NCI-H1417 treated with DMSO at 0.1 percent for 48 hours (cell line): ENCODE measurements at regions not wholly inside any gene's neighbourhood (a gene's known extent, or its start where the extent isn't known, plus 50 kb on each side); places are given as distances from the start of the nearest gene placed in this dataset.
A peak's percentile ranks its signal among the peaks of the same experiment; 100 is the strongest.

Experiments used
- DNase-seq: peaks from one replicate; lab custom pipeline; 2025; lab: John Stamatoyannopoulos, UW

- DNase-seq = no peak
Measured at GRCh38 chr2:153196378-153197058, 282.0 kb downstream of the RPRM start.

GRCh38 chr2:153195342-153195741 lies 283.2 kb downstream of the RPRM start:
- no peak for DNase-seq

- DNase-seq = no peak
Measured at GRCh38 chr2:153189091-153189888, 289.3 kb downstream of the RPRM start.

GRCh38 chr2:153179808-153180207 lies 298.8 kb downstream of the RPRM start:
- DNase-seq = no peak

- no peak for DNase-seq
Measured at GRCh38 chr2:153169609-153170008, 309.0 kb downstream of the RPRM start.

- DNase-seq = no peak
Measured at GRCh38 chr2:153165021-153165420, 313.5 kb downstream of the RPRM start.

- peak; percentile 11 for DNase-seq
Measured at GRCh38 chr2:153163055-153163454, 315.5 kb downstream of the RPRM start.

GRCh38 chr2:153156743-153157142 lies 321.8 kb downstream of the RPRM start:
- no peak for DNase-seq

- DNase-seq = no peak
Measured at GRCh38 chr2:153152036-153152435, 326.5 kb downstream of the RPRM start.

GRCh38 chr2:153145470-153145978 lies 333.0 kb downstream of the RPRM start:
- no peak for DNase-seq

GRCh38 chr2:153143540-153143939 lies 335.0 kb downstream of the RPRM start:
- DNase-seq = no peak

GRCh38 chr2:153140498-153140897 lies 338.1 kb downstream of the RPRM start:
- DNase-seq = no peak

GRCh38 chr2:153138651-153139375 lies 339.7 kb downstream of the RPRM start:
- no peak for DNase-seq

GRCh38 chr2:153136216-153136615 lies 342.3 kb downstream of the RPRM start:
- no peak for DNase-seq

- DNase-seq = no peak
Measured at GRCh38 chr2:153134725-153135124, 343.8 kb downstream of the RPRM start.

- no peak for DNase-seq
Measured at GRCh38 chr2:153133716-153134115, 344.8 kb downstream of the RPRM start.

GRCh38 chr2:153132418-153132817 lies 346.1 kb downstream of the RPRM start:
- DNase-seq = no peak

GRCh38 chr2:153115141-153115540 lies 363.4 kb downstream of the RPRM start:
- no peak for DNase-seq

GRCh38 chr2:153110486-153110885 lies 368.1 kb downstream of the RPRM start:
- no peak for DNase-seq

- no peak for DNase-seq
Measured at GRCh38 chr2:153109793-153110192, 368.8 kb downstream of the RPRM start.

- DNase-seq = no peak
Measured at GRCh38 chr2:153106802-153107477, 371.6 kb downstream of the RPRM start.
